B cell (primary cell): ENCODE measurements at regions not wholly inside any gene's neighbourhood (a gene's known extent, or its start where the extent isn't known, plus 50 kb on each side); places are given as distances from the start of the nearest gene placed in this dataset.

Source experiments
- ATAC-seq: fragments of 200-7000 bp; cut with Tn5 transposase; one replicate; pipeline ENCODE4 v1.10.0; 2021; ENCODE audit warnings: low read depth, mild to moderate bottlenecking, moderate number of reproducible peaks, moderate library complexity
- CTCF ChIA-PET: fragments of 350-600 bp; sonication (Branson Sonifier 250); formaldehyde crosslinking; loops from one replicate; lab custom pipeline; 2021; ENCODE audit warnings: antibody characterized with exemption, inconsistent platforms; lab: Charles Lee
- POLR2A ChIA-PET: fragments of 350-600 bp; sonication (Branson Sonifier 250); formaldehyde crosslinking; loops from one replicate; lab custom pipeline; 2021; ENCODE audit warnings: antibody characterized with exemption; lab: Charles Lee
- DNase-seq: peaks from one replicate; pipeline ENCODE4 v3.0.0; 2013
- H2AFZ ChIP-seq: 2 replicates; pipeline ENCODE4 v1.6.1; 2012; ENCODE audit warnings: mild to moderate bottlenecking, low read depth, low read length; ENCODE audit not compliant: insufficient read depth, poor library complexity, severe bottlenecking
- H3K27ac ChIP-seq, 2 donors: 1 replicate in 1 of 2; 2 replicates in 1 of 2; pipeline ENCODE4 v1.5.1; 2012 to 2013; ENCODE audit warnings: low read length in 2 of 2, mild to moderate bottlenecking in 2 of 2, moderate library complexity in 1 of 2
- H3K27me3 ChIP-seq, 4 experiments: fragments of 200-600 bp in 1 of 4; sonication (generic) in 1 of 4; replicated peaks in 1 of 4; 1 replicate in 2 of 4; 2 replicates in 2 of 4; pipeline versions ENCODE4 v1.6.1 to v1.7.0; 2013 to 2016; ENCODE audit warnings: low read length in 3 of 4, mild to moderate bottlenecking in 2 of 4, mixed read lengths in 1 of 4, moderate library complexity in 1 of 4; ENCODE audit not compliant: insufficient read depth in 4 of 4, control insufficient read depth in 3 of 4; ENCODE audit errors: control extremely low read depth in 1 of 4
- H3K36me3 ChIP-seq, 2 experiments: replicated peaks in 1 of 2; 1 replicate in 1 of 2; 2 replicates in 1 of 2; pipeline versions ENCODE4 v1.6.1 to v1.7.1; 2013; ENCODE audit warnings: low read length in 1 of 2; ENCODE audit not compliant: insufficient read depth in 2 of 2, control insufficient read depth in 1 of 2; ENCODE audit errors: control extremely low read depth in 1 of 2, extremely low read depth in 1 of 2
- H3K4me1 ChIP-seq, 2 donors: fragments of 200-600 bp in 1 of 2; sonication (generic) in 1 of 2; 1 replicate in 1 of 2; 2 replicates in 1 of 2; pipeline versions ENCODE4 v1.5.1 to v1.6.1; 2013 to 2017; ENCODE audit warnings: low read length in 2 of 2; ENCODE audit not compliant: control insufficient read depth in 2 of 2, insufficient read depth in 2 of 2
- H3K4me2 ChIP-seq: replicated peaks from 2 replicates; pipeline ENCODE3; 2012; ENCODE audit warnings: mild to moderate bottlenecking, low read depth, low read length; ENCODE audit not compliant: poor library complexity, severe bottlenecking
- H3K4me3 ChIP-seq, 5 experiments: fragments of 200-600 bp in 1 of 5; sonication (generic) in 1 of 5; 1 replicate in 3 of 5; 2 replicates in 2 of 5; pipeline versions ENCODE4 v1.5.1 to v1.7.0; 2011 to 2016; ENCODE audit warnings: low read length in 4 of 5, mild to moderate bottlenecking in 4 of 5, low read depth in 2 of 5, control low read depth in 1 of 5, moderate library complexity in 1 of 5; ENCODE audit not compliant: insufficient read depth in 1 of 5; ENCODE audit errors: control extremely low read depth in 1 of 5, extremely low read depth in 1 of 5
- H3K79me2 ChIP-seq: fragments of 200-600 bp; sonication (generic); one replicate; pipeline ENCODE4 v1.6.0; 2016; ENCODE audit warnings: low read length; ENCODE audit not compliant: control insufficient read depth, insufficient read depth
- H3K9ac ChIP-seq: fragments of 200-600 bp; sonication (generic); 2 replicates; pipeline ENCODE4 v1.6.1; 2017; ENCODE audit warnings: mild to moderate bottlenecking, low read length, moderate library complexity
- H3K9me3 ChIP-seq, 3 donors: one replicate each; pipeline versions ENCODE4 v1.6.1 to v1.7.1; 2013; ENCODE audit warnings: low read length in 2 of 3; ENCODE audit not compliant: control insufficient read depth in 2 of 3, insufficient read depth in 1 of 3; ENCODE audit errors: control extremely low read depth in 1 of 3
- H4K20me1 ChIP-seq: 2 replicates; pipeline ENCODE4 v1.6.0; 2012; ENCODE audit warnings: mild to moderate bottlenecking, low read length; ENCODE audit not compliant: insufficient read depth, control insufficient read depth, poor library complexity, severe bottlenecking
- H3K27ac Mint-ChIP-seq: one replicate; pipeline ENCODE4 v1.8.0; 2021; ENCODE audit warnings: mixed read lengths
- H3K27me3 Mint-ChIP-seq: one replicate; pipeline ENCODE4 v1.8.0; 2021; ENCODE audit warnings: mixed read lengths
- H3K4me1 Mint-ChIP-seq: one replicate; pipeline ENCODE4 v1.8.0; 2021; ENCODE audit warnings: mixed read lengths
- H3K4me3 Mint-ChIP-seq: one replicate; pipeline ENCODE4 v1.8.0; 2021; ENCODE audit warnings: mixed read lengths
- H3K9me3 Mint-ChIP-seq: one replicate; pipeline ENCODE4 v1.8.0; 2022; ENCODE audit warnings: mixed read lengths; ENCODE audit not compliant: insufficient read depth
- CTCF ChIP-seq: fragments of 200-600 bp; IDR thresholded peaks from one replicate; pipeline ENCODE4 v1.8.0; 2022; ENCODE audit warnings: antibody characterized with exemption, mild to moderate bottlenecking
- EZH2 ChIP-seq: IDR thresholded peaks from 2 replicates; pipeline ENCODE4 v1.6.1; 2012; ENCODE audit warnings: borderline replicate concordance, low read depth, mild to moderate bottlenecking, moderate library complexity, low read length; ENCODE audit not compliant: insufficient read depth, poor library complexity, severe bottlenecking
- WGBS: methylation state at CpG from one replicate; pipeline ENCODE4 v1.1.5; 2013; ENCODE audit warnings: missing lambda C conversion rate; ENCODE audit not compliant: insufficient coverage; 5-methylcytosine and 5-hydroxymethylcytosine counted together
- intact Hi-C: fragments of 100-400 bp; cut with micrococcal nuclease; formaldehyde crosslinking; loops from one replicate; pipeline ENCODE4 v1.10.0; 2022

- no peaks in the 10 kb centered on the region for H3K4me1 ChIP-seq
- no peaks in the 10 kb centered on the region for H3K79me2 ChIP-seq
- H3K27ac ChIP-seq: no peak overlapping the region
- ATAC-seq (no peak), DNase-seq (no peak)
- TF ChIP-seq CTCF (no peak), EZH2 (no peak)
- no peaks in the 10 kb centered on the region for H4K20me1 ChIP-seq
- peaks cover 0 to 24% (median 1%) of the 10 kb centered on the region in 4 experiments for H3K27me3 ChIP-seq
- H2AFZ ChIP-seq: no peak overlapping the region
- no peak overlapping the region for H3K9ac ChIP-seq
- no peak overlapping the region for H3K4me3 ChIP-seq
- no peaks in the 10 kb centered on the region for H3K9me3 Mint-ChIP-seq
- intact Hi-C loops: no loop called here
- H3K9me3 ChIP-seq: no peaks in the 10 kb centered on the region
- no peaks in the 10 kb centered on the region for H3K4me1 Mint-ChIP-seq
- CTCF ChIA-PET: interaction anchor here (0.7 kb wide), 1 partner anchor 26 kb away, joined by 3 read pairs; no protein-coding TSS in a partner anchor
- peaks cover 48% of the 10 kb centered on the region for H3K27me3 Mint-ChIP-seq
- H3K36me3 ChIP-seq: no peaks in the 10 kb centered on the region
- no peak overlapping the region for H3K27ac Mint-ChIP-seq
- H3K4me3 Mint-ChIP-seq: no peak overlapping the region
- POLR2A ChIA-PET: no interaction called here
- no peak overlapping the region for H3K4me2 ChIP-seq
- WGBS: 86% methylated on average over 12 of the region's 17 CpGs
These were observed 106.5 kb upstream of the SLC45A1 start for GRCh38 chr1:8211251-8211882.

- POLR2A ChIA-PET: no interaction called here
- H3K4me1 Mint-ChIP-seq: no peaks in the 10 kb centered on the region
- TF ChIP-seq EZH2 (no peak), CTCF (no peak)
- no peak overlapping the region for H3K27ac Mint-ChIP-seq
- CTCF ChIA-PET: no interaction called here
- Histone ChIP-seq H3K4me2 (no peak overlapping the region), H3K4me3 (no peak overlapping the region), H3K79me2 (no peaks in the 10 kb centered on the region), H2AFZ (no peak overlapping the region), H3K4me1 (no peaks in the 10 kb centered on the region), H3K27me3 (peaks cover 0 to 7% (median 0%) of the 10 kb centered on the region in 4 experiments), H3K9me3 (no peaks in the 10 kb centered on the region), H3K27ac (no peak overlapping the region), H4K20me1 (no peaks in the 10 kb centered on the region), H3K9ac (no peak overlapping the region), H3K36me3 (no peaks in the 10 kb centered on the region)
- H3K9me3 Mint-ChIP-seq: no peaks in the 10 kb centered on the region
- no peak for DNase-seq
- intact Hi-C loops: no loop called here
- no peak for ATAC-seq
- H3K27me3 Mint-ChIP-seq: peaks cover 20% of the 10 kb centered on the region
- no peak overlapping the region for H3K4me3 Mint-ChIP-seq
- 100% methylated on average over 2 of the region's 8 CpGs for WGBS
These were observed 110.7 kb upstream of the SLC45A1 start for GRCh38 chr1:8207202-8207601.
